GM18519 (cell line): ENCODE measurements at regions not wholly inside any gene's neighbourhood (a gene's known extent, or its start where the extent isn't known, plus 50 kb on each side); places are given as distances from the start of the nearest gene placed in this dataset.
"Not testable (repeated sequence)": the region's sequence is repeated elsewhere in the genome, so short reads cannot be mapped to it uniquely, and the experiment has no call there.

Source experiments
- ATAC-seq: cut with Tn5 transposase; IDR thresholded peaks from one replicate; pipeline ENCODE4 v1.9.1; 2021; ENCODE audit warnings: mild to moderate bottlenecking, moderate library complexity; ENCODE audit not compliant: unreplicated experiment, low FRiP score

- ATAC-seq, result no peak
Measured at GRCh38 chr5:99765011-99765410, 770.2 kb upstream of the FAM174A start.

DNA sequence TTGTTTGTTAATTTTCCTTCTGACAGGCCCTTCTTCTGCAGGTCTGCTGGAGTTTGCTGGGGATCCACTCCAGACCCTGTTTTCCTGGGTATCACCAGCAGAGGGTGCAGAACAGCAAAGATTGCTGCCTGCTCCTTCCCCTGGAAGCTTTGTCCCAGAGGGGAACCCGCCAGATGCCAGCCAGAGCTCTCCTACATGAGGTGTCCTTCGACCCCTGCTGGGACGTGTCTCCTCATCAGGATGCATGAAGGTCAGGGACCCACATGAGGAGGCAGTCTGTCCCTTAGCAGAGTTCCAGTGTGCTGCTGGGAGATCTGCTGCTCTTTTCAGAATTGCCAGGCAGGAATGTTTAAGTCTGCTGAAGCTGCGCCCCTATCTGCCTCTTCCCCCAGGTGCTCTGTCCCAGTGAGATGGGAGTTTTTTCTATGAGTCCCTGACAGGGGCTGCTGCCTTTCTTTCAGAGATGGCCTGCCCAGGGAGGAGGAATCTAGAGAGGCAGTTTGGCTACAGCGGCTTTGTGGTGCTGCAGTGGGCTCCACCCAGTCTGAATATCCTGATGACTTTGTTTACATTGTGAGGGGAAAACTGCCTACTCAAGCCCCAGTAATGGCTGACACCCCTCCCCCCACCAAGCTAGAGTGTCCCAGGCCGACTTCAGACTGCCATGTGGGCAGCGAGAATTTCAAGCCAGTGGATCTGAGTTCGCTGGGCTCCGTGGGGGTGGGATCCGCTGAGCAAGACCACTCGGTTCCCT, 772.0 kb upstream of the FAM174A start:
- no peak for ATAC-seq

GRCh38 chr5:99747342-99747741, 787.8 kb upstream of the FAM174A start:
- ATAC-seq, result no peak

GRCh38 chr5:99733146-99733545, 802.0 kb upstream of the FAM174A start:
- ATAC-seq, result not testable (repeated sequence)

DNA sequence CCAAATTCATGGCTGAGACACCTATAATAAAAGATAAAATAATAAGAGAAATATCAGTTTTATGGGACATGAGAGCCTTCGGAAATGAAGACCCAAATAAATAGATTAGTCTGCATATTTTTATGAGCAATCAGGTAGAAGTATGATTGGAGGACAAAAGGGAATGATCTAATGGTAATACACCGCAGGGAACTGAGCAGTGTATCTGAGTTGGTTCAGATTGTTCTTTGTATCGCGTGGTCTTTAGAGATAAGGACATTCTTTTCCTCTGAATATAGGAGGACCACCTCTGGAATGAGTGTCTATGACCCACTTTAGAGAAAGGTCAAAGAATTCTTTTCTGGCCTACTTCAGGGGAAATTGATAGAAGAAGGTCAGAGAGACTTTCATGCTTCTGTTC, 801.8 kb upstream of the CHD1 start:
- not testable (repeated sequence) for ATAC-seq

- no peak for ATAC-seq
Measured at GRCh38 chr5:99724732-99725290, 796.0 kb upstream of the CHD1 start.

- no peak for ATAC-seq
Measured at GRCh38 chr5:99721506-99721905, 792.7 kb upstream of the CHD1 start.

- no peak for ATAC-seq
Measured at GRCh38 chr5:99715921-99716320, 787.1 kb upstream of the CHD1 start.

DNA sequence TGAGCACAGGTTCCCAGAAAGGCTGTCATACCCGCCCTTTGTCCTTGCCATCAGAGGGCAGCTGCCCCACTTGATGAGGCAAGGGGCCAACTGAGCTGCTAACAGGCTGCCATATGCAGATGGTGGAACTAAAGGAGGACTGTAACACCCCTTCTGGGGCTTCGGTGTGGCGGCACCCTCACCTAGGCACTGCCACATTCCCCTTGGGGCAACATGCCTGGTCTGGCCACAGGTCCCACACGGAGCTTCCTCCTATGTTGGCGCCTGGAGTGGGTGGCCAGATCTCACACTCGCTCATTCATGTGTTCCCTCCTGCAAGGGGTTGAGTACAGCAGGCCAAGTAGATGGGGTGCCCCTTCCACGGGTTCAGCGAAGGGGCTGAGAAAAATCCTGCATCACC, 777.4 kb upstream of the CHD1 start:
- no peak for ATAC-seq

DNA sequence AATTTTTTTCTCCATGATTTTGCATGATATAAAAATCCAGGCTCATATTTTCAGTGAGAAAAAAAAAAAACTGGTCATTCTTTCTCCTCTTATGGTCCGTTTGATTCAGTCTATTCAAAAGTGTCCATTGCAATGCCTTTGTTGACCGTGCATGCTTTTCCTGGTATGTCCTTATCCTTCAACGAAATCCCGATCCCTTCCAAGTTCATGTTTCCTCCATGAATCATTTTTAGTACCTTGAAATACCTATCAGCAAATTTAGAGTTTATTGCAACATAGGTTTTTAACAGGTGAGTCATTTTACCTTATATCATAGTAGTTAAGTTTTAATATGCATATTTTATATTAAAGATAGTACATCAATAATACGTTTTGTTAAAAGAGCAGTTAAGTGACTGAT, 773.8 kb upstream of the CHD1 start:
- no peak for ATAC-seq

DNA sequence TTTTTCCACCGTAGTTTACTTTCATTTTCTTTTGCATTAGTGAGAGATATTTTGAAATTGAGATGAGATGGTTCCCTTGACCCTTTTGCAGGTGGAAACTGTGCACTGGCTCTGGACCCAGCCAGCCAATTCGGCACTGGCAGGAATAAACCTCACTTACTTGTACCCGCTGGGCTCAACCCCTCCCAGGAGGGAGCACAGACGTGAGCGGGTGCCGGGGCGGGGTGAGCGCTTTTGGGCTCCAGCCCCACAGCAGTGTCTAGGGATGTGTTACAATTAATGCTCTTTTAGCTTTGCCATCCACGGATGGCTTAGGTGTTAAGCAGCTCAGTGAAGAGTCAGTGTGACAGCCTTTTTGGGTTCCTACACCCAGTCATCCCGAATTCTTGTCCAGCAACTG, 766.1 kb upstream of the CHD1 start:
- ATAC-seq, result no peak

GRCh38 chr5:99686538-99686937, 757.7 kb upstream of the CHD1 start:
- ATAC-seq, result no peak

DNA sequence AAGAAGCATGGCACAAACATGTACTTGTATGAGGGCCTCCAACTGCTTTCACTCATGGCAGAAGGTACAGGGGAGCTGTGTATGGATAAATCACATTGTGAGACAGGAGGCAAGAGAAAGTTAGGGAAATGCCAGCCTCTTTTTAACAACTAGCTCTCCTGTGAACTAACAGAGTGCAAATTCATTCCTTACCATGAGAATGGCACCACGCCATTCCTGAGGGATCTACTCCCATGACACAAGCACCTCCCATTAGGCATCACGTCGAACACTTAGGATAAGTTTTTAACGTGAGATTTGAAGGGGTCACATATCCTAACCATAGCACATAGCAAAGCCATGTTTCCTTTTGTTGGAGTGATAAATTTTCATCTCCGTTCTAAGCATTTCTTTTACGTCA, 747.2 kb upstream of the CHD1 start:
- no peak for ATAC-seq

DNA sequence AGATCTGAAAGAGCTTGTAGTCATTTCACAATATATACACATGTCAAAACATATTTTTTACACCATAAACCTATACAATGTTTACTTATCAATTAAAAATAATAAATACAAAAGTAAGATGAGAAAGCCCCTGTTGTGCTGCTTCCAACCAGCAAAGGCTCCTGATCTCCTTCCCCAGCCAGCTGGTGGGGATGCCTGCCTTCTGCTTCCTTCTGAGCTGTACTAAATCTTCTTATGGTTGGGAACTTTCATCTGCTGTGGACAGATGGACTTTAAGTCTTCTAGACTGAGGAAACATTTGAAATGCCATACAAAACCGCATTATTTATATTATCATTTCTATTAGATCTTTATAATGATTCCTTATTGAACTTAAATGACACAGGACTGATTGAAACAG, 745.3 kb upstream of the CHD1 start:
- ATAC-seq, result no peak

GRCh38 chr5:99664972-99665371, 736.2 kb upstream of the CHD1 start:
- no peak for ATAC-seq

DNA sequence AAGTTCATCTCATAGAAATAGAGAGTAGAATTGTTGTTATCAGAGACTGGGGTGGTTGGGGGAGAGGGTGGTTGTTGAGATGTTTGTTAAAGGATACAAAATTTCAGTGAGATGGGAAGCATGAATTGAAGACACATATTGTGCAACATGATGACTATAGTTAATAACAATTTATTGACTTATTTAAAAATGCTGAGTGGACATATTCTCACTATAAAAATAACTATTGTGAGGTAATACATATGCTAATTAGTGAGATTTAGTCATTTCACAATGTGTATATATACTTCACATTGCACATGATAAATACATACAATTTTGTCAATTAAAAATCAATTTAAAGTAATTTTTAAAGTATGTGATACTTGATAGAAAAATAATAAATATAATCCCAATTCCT, 722.5 kb upstream of the CHD1 start:
- no peak for ATAC-seq

GRCh38 chr5:99646011-99646647, 717.3 kb upstream of the CHD1 start:
- ATAC-seq, result no peak

GRCh38 chr5:99644822-99645221, 716.0 kb upstream of the CHD1 start:
- ATAC-seq, result no peak

DNA sequence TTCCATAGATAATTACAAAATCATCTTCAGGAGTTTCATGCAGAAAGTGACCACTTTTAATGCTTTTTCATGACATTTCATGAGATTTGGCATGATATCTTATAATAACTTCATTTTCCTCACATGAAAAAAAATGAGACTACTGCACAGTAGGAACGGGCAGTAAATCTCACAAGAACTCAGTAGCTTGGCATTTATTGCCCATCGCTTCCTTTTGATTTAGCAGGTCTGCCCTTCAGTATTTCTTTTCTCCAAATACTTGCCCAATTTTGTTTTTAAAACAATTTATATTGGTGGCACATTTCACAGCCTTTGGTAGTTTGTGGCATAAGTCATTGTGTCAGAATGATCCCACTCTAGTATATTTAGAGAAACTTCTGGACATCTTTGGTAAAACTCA, 711.8 kb upstream of the CHD1 start:
- ATAC-seq, result no peak

GRCh38 chr5:99639905-99640304, 711.1 kb upstream of the CHD1 start:
- no peak for ATAC-seq

DNA sequence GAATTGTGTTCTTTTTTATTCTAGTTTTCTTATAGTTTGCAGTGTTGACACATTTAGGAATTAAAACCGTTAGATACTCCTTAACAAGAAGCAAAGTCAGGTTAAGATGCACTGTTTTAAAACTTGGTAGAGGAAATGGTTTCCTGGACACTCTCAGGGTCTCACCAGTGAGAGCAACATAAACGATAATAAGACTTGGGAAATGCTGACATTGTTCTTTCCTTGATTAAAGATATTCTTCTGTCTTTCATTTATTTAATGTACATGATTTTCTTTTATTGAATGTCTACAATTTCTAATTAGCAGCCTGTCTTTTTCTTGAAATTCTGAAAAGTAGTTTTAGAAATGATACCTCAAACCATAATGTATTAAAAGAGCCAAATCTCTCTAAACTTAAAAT, 707.9 kb upstream of the CHD1 start:
- no peak for ATAC-seq
